ENCODE measurements at regions not wholly inside any gene's neighbourhood (a gene's known extent, or its start where the extent isn't known, plus 50 kb on each side); places are given as distances from the start of the nearest gene placed in this dataset.
A peak's percentile ranks its signal among the peaks of the same experiment; 100 is the strongest.

GRCh38 chr3:82509951-82510603 lies 748.6 kb upstream of the GBE1 start:
- no peaks in the 10 kb centered on the region for H3K36me3 Mint-ChIP-seq (ENCODE audit: low read depth)
- peaks cover 5% of the 10 kb centered on the region for H3K9me3 Mint-ChIP-seq (ENCODE audit: low read depth)
- H3K27ac Mint-ChIP-seq (ENCODE audit: unreplicated experiment), result no peak overlapping the region
- H3K27me3 Mint-ChIP-seq (ENCODE audit: low read depth), result no peaks in the 10 kb centered on the region
- no peak overlapping the region for H3K4me3 Mint-ChIP-seq (ENCODE audit: unreplicated experiment)
- DNase-seq (ENCODE audit: low spot score), result peak; percentile 62
- TF ChIP-seq CTCF (IDR thresholded peaks at IDR 0.05), result no peak
- H3K4me1 Mint-ChIP-seq (ENCODE audit: low read depth), result no peaks in the 10 kb centered on the region

- no peak overlapping the region for H3K4me3 Mint-ChIP-seq (ENCODE audit: unreplicated experiment)
- no peaks in the 10 kb centered on the region for H3K36me3 Mint-ChIP-seq (ENCODE audit: low read depth)
- H3K27me3 Mint-ChIP-seq (ENCODE audit: low read depth), result no peaks in the 10 kb centered on the region
- no peaks in the 10 kb centered on the region for H3K4me1 Mint-ChIP-seq (ENCODE audit: low read depth)
- no peak for TF ChIP-seq CTCF (IDR thresholded peaks at IDR 0.05)
- peaks cover 5% of the 10 kb centered on the region for H3K9me3 Mint-ChIP-seq (ENCODE audit: low read depth)
- H3K27ac Mint-ChIP-seq (ENCODE audit: unreplicated experiment), result no peak overlapping the region
- no peak for DNase-seq (ENCODE audit: low spot score)
Observed at GRCh38 chr3:82509106-82509842, 747.8 kb upstream of the GBE1 start.

- H3K9me3 Mint-ChIP-seq (ENCODE audit: low read depth), result peaks cover 5% of the 10 kb centered on the region
- no peak overlapping the region for H3K27ac Mint-ChIP-seq (ENCODE audit: unreplicated experiment)
- TF ChIP-seq CTCF (IDR thresholded peaks at IDR 0.05), result no peak
- H3K27me3 Mint-ChIP-seq (ENCODE audit: low read depth), result no peaks in the 10 kb centered on the region
- peak; percentile 59 for DNase-seq (ENCODE audit: low spot score)
- H3K4me3 Mint-ChIP-seq (ENCODE audit: unreplicated experiment), result no peak overlapping the region
- H3K4me1 Mint-ChIP-seq (ENCODE audit: low read depth), result no peaks in the 10 kb centered on the region
- H3K36me3 Mint-ChIP-seq (ENCODE audit: low read depth), result no peaks in the 10 kb centered on the region
Observed at GRCh38 chr3:82506204-82506603, 744.8 kb upstream of the GBE1 start.

- H3K4me3 Mint-ChIP-seq (ENCODE audit: unreplicated experiment), result no peak overlapping the region
- peaks cover 5% of the 10 kb centered on the region for H3K9me3 Mint-ChIP-seq (ENCODE audit: low read depth)
- no peak overlapping the region for H3K27ac Mint-ChIP-seq (ENCODE audit: unreplicated experiment)
- no peaks in the 10 kb centered on the region for H3K36me3 Mint-ChIP-seq (ENCODE audit: low read depth)
- H3K27me3 Mint-ChIP-seq (ENCODE audit: low read depth), result peaks cover 1% of the 10 kb centered on the region
- DNase-seq (ENCODE audit: low spot score), result peak; percentile 69
- H3K4me1 Mint-ChIP-seq (ENCODE audit: low read depth), result no peaks in the 10 kb centered on the region
- TF ChIP-seq CTCF (IDR thresholded peaks at IDR 0.05), result no peak
Observed at GRCh38 chr3:82505079-82505756, 743.8 kb upstream of the GBE1 start.

- DNase-seq (ENCODE audit: low spot score), result no peak
- H3K4me3 Mint-ChIP-seq (ENCODE audit: unreplicated experiment), result no peak overlapping the region
- H3K9me3 Mint-ChIP-seq (ENCODE audit: low read depth), result no peaks in the 10 kb centered on the region
- no peak overlapping the region for H3K27ac Mint-ChIP-seq (ENCODE audit: unreplicated experiment)
- H3K36me3 Mint-ChIP-seq (ENCODE audit: low read depth), result no peaks in the 10 kb centered on the region
- TF ChIP-seq CTCF (IDR thresholded peaks at IDR 0.05), result no peak
- H3K4me1 Mint-ChIP-seq (ENCODE audit: low read depth), result no peaks in the 10 kb centered on the region
- H3K27me3 Mint-ChIP-seq (ENCODE audit: low read depth), result peaks cover 5% of the 10 kb centered on the region
Observed at GRCh38 chr3:82498186-82498585, 736.7 kb upstream of the GBE1 start.
